HepG2 (cell line): ENCODE measurements at regions not wholly inside any gene's neighbourhood (a gene's known extent, or its start where the extent isn't known, plus 50 kb on each side); places are given as distances from the start of the nearest gene placed in this dataset.

Source experiments
- ATAC-seq: fragments of 200-7000 bp; cut with Tn5 transposase; 3 replicates; pipeline ENCODE4 v1.9.1; 2020; ENCODE audit warnings: mild to moderate bottlenecking, moderate library complexity
- BruUV-seq: library from RNA; stranded (reverse); fragments of 400-500 nt; replicated peaks from 2 replicates; lab custom pipeline; 2021; lab: Mats Ljungman, UMichigan
- CTCF ChIA-PET: fragments of 300-600 bp; formaldehyde crosslinking; extraction: SDS; loops from one replicate; lab custom pipeline; 2021; ENCODE audit warnings: low total read pairs, inconsistent platforms, low intra/inter-chr PET ratio; lab: Yijun Ruan, JAX
- POLR2A ChIA-PET: fragments of 350-600 bp; sonication (Branson Sonifier 250); formaldehyde crosslinking; loops from one replicate; lab custom pipeline; 2020; ENCODE audit warnings: antibody characterized with exemption, inconsistent platforms; lab: Yijun Ruan, JAX
- DNase-seq: peaks from one replicate; pipeline ENCODE4 v3.0.0-alpha.2; 2015; ENCODE audit warnings: low spot score
- FAIRE-seq: peaks from 3 replicates; lab custom pipeline; 2011; peaks lifted over from hg19 to GRCh38; lab: Jason Lieb, UNC
- H2AFZ ChIP-seq: one replicate; pipeline ENCODE4 v1.6.1; 2011; ENCODE audit warnings: low read length, inconsistent platforms
- H3K27ac ChIP-seq: fragments of 300-600 bp; 3 replicates; pipeline ENCODE4 v1.8.0; 2011; ENCODE audit warnings: mixed run types, mild to moderate bottlenecking, mixed read lengths, low read length, inconsistent platforms; ENCODE audit not compliant: insufficient read depth; ENCODE audit errors: extremely low read length
- H3K27me3 ChIP-seq, 2 experiments: fragments of 200-600 bp in 1 of 2; 2 replicates in 1 of 2; 3 replicates in 1 of 2; pipeline versions ENCODE4 v1.6.0 to v1.8.0; 2011; ENCODE audit warnings: low read length in 2 of 2, mild to moderate bottlenecking in 2 of 2, moderate library complexity in 2 of 2, inconsistent platforms in 1 of 2; ENCODE audit not compliant: insufficient read depth in 2 of 2, control insufficient read depth in 1 of 2
- H3K36me3 ChIP-seq, 2 experiments: fragments of 200-600 bp in 1 of 2; replicated peaks in 1 of 2; 2 replicates in 1 of 2; 3 replicates in 1 of 2; pipeline versions ENCODE4 v1.5.1 to v1.8.0; 2011; ENCODE audit warnings: low read length in 2 of 2, inconsistent platforms in 1 of 2; ENCODE audit not compliant: insufficient read depth in 2 of 2, control insufficient read depth in 1 of 2
- H3K4me1 ChIP-seq: 2 replicates; pipeline ENCODE4 v1.5.1; 2012; ENCODE audit warnings: low read length, inconsistent platforms; ENCODE audit not compliant: insufficient read depth
- H3K4me2 ChIP-seq: 2 replicates; pipeline ENCODE4 v1.6.0; 2011; ENCODE audit warnings: low read depth, low read length, inconsistent platforms
- H3K4me3 ChIP-seq, 3 experiments: fragments of 200-600 bp in 1 of 3; sonication (generic), shearing (Covaris generic) in 1 of 3; replicated peaks in 1 of 3; 2 replicates each; pipeline ENCODE4 v1.5.1; 2011 to 2016; ENCODE audit warnings: low read length in 3 of 3, inconsistent platforms in 2 of 3, low read depth in 2 of 3, mild to moderate bottlenecking in 2 of 3, control low read depth in 1 of 3, mixed read lengths in 1 of 3; ENCODE audit not compliant: insufficient read depth in 1 of 3
- H3K79me2 ChIP-seq: one replicate; pipeline ENCODE4 v1.6.1; 2011; ENCODE audit warnings: low read length, inconsistent platforms; ENCODE audit not compliant: insufficient read depth
- H3K9ac ChIP-seq: 2 replicates; pipeline ENCODE4 v1.6.0; 2011; ENCODE audit warnings: mild to moderate bottlenecking, low read depth, low read length, inconsistent platforms; ENCODE audit not compliant: insufficient read depth
- H3K9me3 ChIP-seq: 2 replicates; pipeline ENCODE4 v1.5.1; 2012; ENCODE audit warnings: mild to moderate bottlenecking, low read length
- H4K20me1 ChIP-seq: 2 replicates; pipeline ENCODE4 v1.6.0; 2011; ENCODE audit warnings: inconsistent platforms, mild to moderate bottlenecking, low read length, moderate library complexity; ENCODE audit not compliant: insufficient read depth
- ATF4 ChIP-seq, 2 experiments: fragments of 450-650 bp in 1 of 2; sonication (generic) in 1 of 2; formaldehyde crosslinking; IDR thresholded peaks; 2 replicates each; pipeline versions ENCODE4 v1.5.0 to v1.8.0; 2020 to 2022; ENCODE audit warnings: mild to moderate bottlenecking in 1 of 2, missing genetic modification reagents in 1 of 2
- MAFK ChIP-seq, 2 experiments: IDR thresholded peaks in 1 of 2; conservative IDR thresholded peaks in 1 of 2; 2 replicates each; pipeline ENCODE4 v1.6.1; 2011; ENCODE audit warnings: improper control_type of control experiment in 2 of 2, low read length in 2 of 2
- PAXIP1 ChIP-seq: sonication (generic); formaldehyde crosslinking; conservative IDR thresholded peaks from 2 replicates; pipeline ENCODE4 v1.4.0; 2020; ENCODE audit warnings: mild to moderate bottlenecking, missing genetic modification reagents, moderate library complexity
- SAFB2 ChIP-seq: sonication (generic); formaldehyde crosslinking; IDR thresholded peaks from 2 replicates; pipeline ENCODE4 v1.5.1; 2020; ENCODE audit warnings: missing genetic modification reagents, low read depth, mild to moderate bottlenecking, borderline replicate concordance
- SALL2 ChIP-seq: sonication (generic); formaldehyde crosslinking; IDR thresholded peaks from 2 replicates; pipeline ENCODE4 v1.8.1; 2023; ENCODE audit warnings: mild to moderate bottlenecking, missing genetic modification reagents, inconsistent platforms
- TFAP4 ChIP-seq: sonication (generic); IDR thresholded peaks from 2 replicates; pipeline ENCODE4 v1.6.1; 2016; ENCODE audit warnings: low read depth, borderline replicate concordance
- ZBTB8A ChIP-seq: sonication (generic); formaldehyde crosslinking; IDR thresholded peaks from 2 replicates; pipeline ENCODE4 v1.4.0; 2020; ENCODE audit warnings: mild to moderate bottlenecking, low read depth, missing genetic modification reagents, borderline replicate concordance
- ZNF101 ChIP-seq: sonication (generic); formaldehyde crosslinking; IDR thresholded peaks from 2 replicates; pipeline ENCODE4 v1.4.0; 2020; ENCODE audit warnings: mild to moderate bottlenecking, low read depth, missing genetic modification reagents, borderline replicate concordance
- ZNF136 ChIP-seq: sonication (generic); formaldehyde crosslinking; IDR thresholded peaks from 2 replicates; pipeline ENCODE4 v1.8.1; 2022; ENCODE audit warnings: low read depth, mild to moderate bottlenecking, moderate library complexity, missing genetic modification reagents
- ZNF143 ChIP-seq: sonication (generic); formaldehyde crosslinking; IDR thresholded peaks from 2 replicates; pipeline ENCODE4 v1.4.0; 2020; ENCODE audit warnings: missing genetic modification reagents
- ZNF24 ChIP-seq: fragments of 450-650 bp; IDR thresholded peaks from 2 replicates; pipeline ENCODE4 v1.6.1; 2017; ENCODE audit warnings: antibody characterized with exemption, mild to moderate bottlenecking
- ZNF329 ChIP-seq: sonication (generic); formaldehyde crosslinking; IDR thresholded peaks from 2 replicates; pipeline ENCODE4 v1.9.0; 2021; ENCODE audit warnings: low read depth, mild to moderate bottlenecking, missing genetic modification reagents
- ZNF550 ChIP-seq: sonication (generic); formaldehyde crosslinking; IDR thresholded peaks from 2 replicates; pipeline ENCODE4 v1.4.0; 2020; ENCODE audit warnings: mild to moderate bottlenecking, missing genetic modification reagents, borderline replicate concordance
- ZNF562 ChIP-seq: sonication (generic); formaldehyde crosslinking; IDR thresholded peaks from 2 replicates; pipeline ENCODE4 v1.8.0; 2022; ENCODE audit warnings: missing genetic modification reagents, borderline replicate concordance
- ZNF563 ChIP-seq: sonication (generic); formaldehyde crosslinking; IDR thresholded peaks from 2 replicates; pipeline ENCODE4 v1.8.0; 2022; ENCODE audit warnings: mild to moderate bottlenecking, moderate library complexity, missing genetic modification reagents
- ZSCAN21 ChIP-seq: sonication (generic); formaldehyde crosslinking; IDR thresholded peaks from 2 replicates; pipeline ENCODE4 v1.8.0; 2022; ENCODE audit warnings: mild to moderate bottlenecking, missing genetic modification reagents, moderate library complexity, borderline replicate concordance
- ZSCAN29 ChIP-seq: sonication (generic); formaldehyde crosslinking; conservative IDR thresholded peaks from 2 replicates; pipeline ENCODE4 v1.4.0; 2020; ENCODE audit warnings: mild to moderate bottlenecking, missing genetic modification reagents
- WGBS: methylation state at CpG from one replicate; pipeline ENCODE4 v1.1.6; 2017; ENCODE audit warnings: low lambda C conversion rate; 5-methylcytosine and 5-hydroxymethylcytosine counted together
- in situ Hi-C: cut with HindIII; loops from 2 replicates; pipeline ENCODE4 v1.10.0; 2017; ENCODE audit warnings: low pct_unique_long_range_greater_than_20kb; ENCODE audit not compliant: extremely low pct_ligation_motif_present
- intact Hi-C: fragments of 100-400 bp; cut with micrococcal nuclease; formaldehyde crosslinking; loops from one replicate; pipeline ENCODE4 v1.10.0; 2022; ENCODE audit not compliant: unreplicated experiment

DNA sequence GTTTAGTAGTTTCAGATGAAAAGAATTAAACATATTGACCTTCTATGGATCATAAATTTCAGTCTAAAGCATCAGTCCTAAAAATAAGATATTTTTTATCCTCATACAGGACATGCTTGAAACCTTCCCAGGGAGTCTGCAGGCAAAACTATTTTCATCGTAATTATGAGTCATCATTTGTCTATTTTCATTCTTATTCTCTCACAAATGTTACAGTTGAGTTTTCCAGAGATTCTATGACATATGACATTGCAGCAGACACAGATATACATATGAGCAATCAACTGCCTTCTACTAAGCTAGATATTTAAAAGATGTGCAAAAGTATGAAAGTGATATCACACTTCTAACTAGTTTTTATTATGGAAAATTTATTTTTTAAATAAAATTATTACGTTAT is 398.0 kb downstream of the MAGEB5 start:
- intact Hi-C loops (no loop called here), in situ Hi-C loops (no loop called here)
- CTCF ChIA-PET, result no interaction called here
- Histone ChIP-seq H3K4me3 (no peak overlapping the region), H3K36me3 (no peaks in the 10 kb centered on the region), H3K79me2 (no peaks in the 10 kb centered on the region), H4K20me1 (no peaks in the 10 kb centered on the region), H3K9ac (no peak overlapping the region), H3K27me3 (no peaks in the 10 kb centered on the region), H3K27ac (no peak overlapping the region), H3K4me2 (no peak overlapping the region), H2AFZ (no peak overlapping the region), H3K9me3 (no peaks in the 10 kb centered on the region), H3K4me1 (no peaks in the 10 kb centered on the region)
- DNase-seq (no peak), FAIRE-seq (no peak), ATAC-seq (no peak)
- TF ChIP-seq ZNF143 (CRISPR knock-in tag), result no peak
- no peak for TF ChIP-seq ATF4 (CRISPR knock-in tag; IDR thresholded peaks at IDR 0.05)
- TF ChIP-seq ZNF563 (CRISPR knock-in tag), result no peak
- no peak for TF ChIP-seq MAFK (conservative IDR thresholded peaks at IDR 0.05 in 1 of 2, IDR thresholded peaks at IDR 0.05 in 1 of 2; ENCODE audit: low read length in 2 of 2)
- no peak for TF ChIP-seq ZBTB8A (CRISPR knock-in tag)
- TF ChIP-seq SALL2 (CRISPR knock-in tag), result no peak
- no peak for TF ChIP-seq ZNF562 (CRISPR knock-in tag)
- TF ChIP-seq PAXIP1, result no peak
- no peak for TF ChIP-seq TFAP4
- no peak for TF ChIP-seq ZNF136
- no peak for TF ChIP-seq ZSCAN29 (CRISPR knock-in tag)
- TF ChIP-seq ZNF101 (CRISPR knock-in tag), result no peak
- no peak for TF ChIP-seq ZNF550 (CRISPR knock-in tag)
- no peak for TF ChIP-seq ZNF329
- no peak for TF ChIP-seq ZSCAN21
- no peak for TF ChIP-seq ZNF24
- TF ChIP-seq SAFB2 (CRISPR knock-in tag), result no peak
- 0% methylated on average over 2 of the region's 2 CpGs for WGBS
- POLR2A ChIA-PET, result no interaction called here
- no TSS peak for BruUV-seq
